Muscle of leg (tissue), 3 donors: ENCODE measurements at regions not wholly inside any gene's neighbourhood (a gene's known extent, or its start where the extent isn't known, plus 50 kb on each side); places are given as distances from the start of the nearest gene placed in this dataset.
A peak's percentile ranks its signal among the peaks of the same experiment; 100 is the strongest.

Experiments
- DNase-seq: peaks from one replicate; pipeline ENCODE4 v3.0.0; 2013
- H3K27ac ChIP-seq: one replicate; pipeline ENCODE4 v1.5.1; 2013; ENCODE audit warnings: mild to moderate bottlenecking, low read length, control low read depth
- H3K27me3 ChIP-seq: one replicate; pipeline ENCODE4 v1.6.1; 2013; ENCODE audit warnings: low read length; ENCODE audit not compliant: control insufficient read depth, insufficient read depth
- H3K36me3 ChIP-seq: one replicate; pipeline ENCODE4 v1.6.1; 2013; ENCODE audit warnings: low read length; ENCODE audit not compliant: control insufficient read depth, insufficient read depth
- H3K4me1 ChIP-seq: one replicate; pipeline ENCODE4 v1.6.1; 2013; ENCODE audit warnings: low read length; ENCODE audit not compliant: control insufficient read depth, insufficient read depth
- H3K4me3 ChIP-seq: one replicate; pipeline ENCODE4 v1.5.1; 2013; ENCODE audit warnings: low read length, control low read depth
- H3K9me3 ChIP-seq: replicated peaks from 2 replicates; pipeline ENCODE4 v1.6.1; 2013; ENCODE audit warnings: low read depth, low read length; ENCODE audit not compliant: control insufficient read depth
- WGBS: methylation state at CpG from one replicate; pipeline ENCODE4 v1.1.5; 2013; ENCODE audit warnings: missing lambda C conversion rate; ENCODE audit not compliant: insufficient coverage; 5-methylcytosine and 5-hydroxymethylcytosine counted together

DNA sequence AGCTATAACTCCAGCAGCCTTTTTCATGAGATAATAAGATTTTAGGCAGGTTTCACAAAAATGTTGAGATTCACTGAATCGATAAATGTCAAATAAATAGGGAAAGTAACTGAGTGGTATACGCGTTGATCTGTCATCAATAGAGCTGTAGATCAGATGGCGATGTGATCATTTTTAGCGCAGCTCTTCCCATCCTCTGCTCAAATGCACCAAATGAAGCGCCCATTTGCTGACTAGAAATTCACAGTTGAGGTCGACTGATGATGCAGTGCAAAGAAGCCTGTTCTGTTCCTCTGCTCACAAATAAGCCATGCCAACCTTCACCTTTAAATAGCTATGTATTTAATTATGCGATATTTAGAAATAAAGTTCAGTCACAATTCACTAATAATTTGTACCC lies 693.5 kb downstream of the ARHGAP15 start:
- no peaks in the 10 kb centered on the region for H3K9me3 ChIP-seq
- H3K27ac ChIP-seq = peak overlapping the region; percentile 85
- peaks cover 20% of the 10 kb centered on the region for H3K4me1 ChIP-seq
- H3K27me3 ChIP-seq = no peaks in the 10 kb centered on the region
- WGBS = 94% methylated on average over 6 of the region's 8 CpGs
- no peak for DNase-seq
- no peaks in the 10 kb centered on the region for H3K36me3 ChIP-seq
- no peak overlapping the region for H3K4me3 ChIP-seq

DNA sequence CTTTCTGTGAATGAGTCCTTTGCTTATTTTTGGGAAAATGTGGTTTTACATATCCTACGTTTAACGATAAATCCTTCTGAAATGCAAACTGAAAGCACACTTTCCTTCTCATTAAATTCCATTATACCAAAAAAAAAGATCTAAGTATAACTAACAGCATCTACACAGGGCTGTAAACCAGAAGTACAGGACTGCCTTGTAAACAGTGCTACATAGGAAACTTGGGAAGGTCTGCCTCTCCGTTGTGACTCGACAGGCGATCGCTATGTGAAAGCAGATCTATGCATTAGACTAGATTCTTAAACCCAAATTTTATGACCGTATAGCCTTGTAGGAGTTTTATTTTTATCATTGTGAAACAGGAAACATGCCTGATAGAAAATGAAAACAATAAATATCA lies 690.5 kb downstream of the ARHGAP15 start:
- Histone ChIP-seq H3K27me3 (no peaks in the 10 kb centered on the region), H3K27ac (no peak overlapping the region), H3K36me3 (no peaks in the 10 kb centered on the region), H3K9me3 (no peaks in the 10 kb centered on the region), H3K4me1 (peaks cover 17% of the 10 kb centered on the region), H3K4me3 (no peak overlapping the region)
- WGBS = no CpG with 5 or more reads among the region's 7 CpGs
- DNase-seq = no peak

GRCh38 chr2:143819190-143819735 lies 690.0 kb downstream of the ARHGAP15 start:
- Histone ChIP-seq H3K9me3 (no peaks in the 10 kb centered on the region), H3K4me3 (no peak overlapping the region), H3K27ac (no peak overlapping the region), H3K36me3 (no peaks in the 10 kb centered on the region), H3K27me3 (no peaks in the 10 kb centered on the region), H3K4me1 (peaks cover 14% of the 10 kb centered on the region)
- DNase-seq = peak; percentile 24
- WGBS = no CpG with 5 or more reads among the region's 1 CpG
